Urinary bladder (tissue), 3 donors: ENCODE measurements at regions not wholly inside any gene's neighbourhood (a gene's known extent, or its start where the extent isn't known, plus 50 kb on each side); places are given as distances from the start of the nearest gene placed in this dataset.

ENCODE experiments used
- DNase-seq: peaks from one replicate; pipeline ENCODE4 v3.0.0-alpha.2; 2015; ENCODE audit errors: extremely low spot score
- H3K27ac ChIP-seq: one replicate; pipeline ENCODE4 v1.5.1; 2013; ENCODE audit warnings: low read depth, mild to moderate bottlenecking, moderate library complexity
- H3K36me3 ChIP-seq: one replicate; pipeline ENCODE4 v1.6.1; 2013; ENCODE audit warnings: mild to moderate bottlenecking, moderate library complexity; ENCODE audit not compliant: insufficient read depth
- H3K4me1 ChIP-seq: one replicate; pipeline ENCODE4 v1.6.1; 2013; ENCODE audit warnings: mild to moderate bottlenecking, moderate library complexity; ENCODE audit not compliant: insufficient read depth
- H3K4me3 ChIP-seq: one replicate; pipeline ENCODE4 v1.5.1; 2013; ENCODE audit warnings: low read depth, low read length
- WGBS: extraction: QIAGEN DNeasy Blood & Tissue Kit; methylation state at CpG from one replicate; pipeline ENCODE4 v1.1.7; 2013; 5-methylcytosine and 5-hydroxymethylcytosine counted together
- donor health status: healthy with polysubstance abuse.
- donor health status: healthy.

- Histone ChIP-seq H3K27ac (no peak overlapping the region), H3K36me3 (no peaks in the 10 kb centered on the region), H3K4me1 (no peaks in the 10 kb centered on the region), H3K4me3 (no peak overlapping the region)
- WGBS: 86% methylated on average over 3 of the region's 3 CpGs
- no peak for DNase-seq
These were observed 218.6 kb upstream of the CITED2 start for GRCh38 chr6:139593081-139593480.

- 85% methylated on average over 1 of the region's 1 CpG for WGBS
- H3K27ac ChIP-seq: no peak overlapping the region
These were observed 217.6 kb upstream of the CITED2 start for GRCh38 chr6:139592011-139592410.

GRCh38 chr6:139591075-139591865 lies 216.8 kb upstream of the CITED2 start:
- WGBS: 73% methylated on average over 4 of the region's 4 CpGs
- DNase-seq: no peak
- Histone ChIP-seq H3K27ac (no peak overlapping the region), H3K4me1 (no peaks in the 10 kb centered on the region), H3K36me3 (no peaks in the 10 kb centered on the region), H3K4me3 (no peak overlapping the region)

More at GRCh38 chr6:139592011-139592410, 217.6 kb upstream of the CITED2 start:
- no peaks in the 10 kb centered on the region for H3K4me1 ChIP-seq
- DNase-seq: no peak
- H3K36me3 ChIP-seq: no peaks in the 10 kb centered on the region
- no peak overlapping the region for H3K4me3 ChIP-seq

- no peaks in the 10 kb centered on the region for H3K36me3 ChIP-seq
- no peak overlapping the region for H3K27ac ChIP-seq
- no peak overlapping the region for H3K4me3 ChIP-seq
- no peaks in the 10 kb centered on the region for H3K4me1 ChIP-seq
- 92% methylated on average over 1 of the region's 1 CpG for WGBS
- no peak for DNase-seq
These were observed 215.8 kb upstream of the CITED2 start for GRCh38 chr6:139590206-139590605.

GRCh38 chr6:139588734-139589593 lies 214.5 kb upstream of the CITED2 start:
- Histone ChIP-seq H3K4me1 (no peaks in the 10 kb centered on the region), H3K36me3 (no peaks in the 10 kb centered on the region), H3K27ac (no peak overlapping the region), H3K4me3 (no peak overlapping the region)
- DNase-seq: no peak
- 45% methylated on average over 4 of the region's 4 CpGs for WGBS

GRCh38 chr6:139588076-139588639 lies 213.7 kb upstream of the CITED2 start:
- WGBS: 41% methylated on average over 3 of the region's 3 CpGs
- H3K4me3 ChIP-seq: no peak overlapping the region
- no peak for DNase-seq
- H3K4me1 ChIP-seq: no peaks in the 10 kb centered on the region
- H3K27ac ChIP-seq: no peak overlapping the region
- H3K36me3 ChIP-seq: no peaks in the 10 kb centered on the region

- Histone ChIP-seq H3K4me1 (no peaks in the 10 kb centered on the region), H3K27ac (no peak overlapping the region), H3K36me3 (no peaks in the 10 kb centered on the region), H3K4me3 (no peak overlapping the region)
- 80% methylated on average over 6 of the region's 6 CpGs for WGBS
- DNase-seq: no peak
These were observed 213.0 kb upstream of the CITED2 start for GRCh38 chr6:139587469-139587868.

GRCh38 chr6:139586273-139586672 lies 211.8 kb upstream of the CITED2 start:
- DNase-seq: no peak
- Histone ChIP-seq H3K36me3 (no peaks in the 10 kb centered on the region), H3K4me3 (no peak overlapping the region), H3K4me1 (no peaks in the 10 kb centered on the region), H3K27ac (no peak overlapping the region)
- WGBS: 94% methylated on average over 3 of the region's 3 CpGs

- DNase-seq: no peak
- no peak overlapping the region for H3K4me3 ChIP-seq
- WGBS: 96% methylated on average over 1 of the region's 1 CpG
These were observed 210.2 kb upstream of the CITED2 start for GRCh38 chr6:139584599-139584998.

GRCh38 chr6:139583420-139583819 lies 209.0 kb upstream of the CITED2 start:
- H3K4me3 ChIP-seq: no peak overlapping the region
- H3K4me1 ChIP-seq: no peaks in the 10 kb centered on the region
- DNase-seq: no peak
- 94% methylated on average over 3 of the region's 3 CpGs for WGBS
- no peaks in the 10 kb centered on the region for H3K36me3 ChIP-seq
- H3K27ac ChIP-seq: no peak overlapping the region

More at GRCh38 chr6:139584599-139584998, 210.2 kb upstream of the CITED2 start:
- Histone ChIP-seq H3K4me1 (no peaks in the 10 kb centered on the region), H3K27ac (no peak overlapping the region), H3K36me3 (no peaks in the 10 kb centered on the region)

- H3K27ac ChIP-seq: no peak overlapping the region
- DNase-seq: no peak
- WGBS: 98% methylated on average over 2 of the region's 2 CpGs
- H3K36me3 ChIP-seq: no peaks in the 10 kb centered on the region
- no peak overlapping the region for H3K4me3 ChIP-seq
- no peaks in the 10 kb centered on the region for H3K4me1 ChIP-seq
These were observed 208.5 kb upstream of the CITED2 start for GRCh38 chr6:139582956-139583355.

GRCh38 chr6:139581485-139581865 lies 207.0 kb upstream of the CITED2 start:
- no peaks in the 10 kb centered on the region for H3K4me1 ChIP-seq
- no peak overlapping the region for H3K27ac ChIP-seq
- H3K4me3 ChIP-seq: no peak overlapping the region
- no peak for DNase-seq
- no peaks in the 10 kb centered on the region for H3K36me3 ChIP-seq

GRCh38 chr6:139580592-139581484 lies 206.4 kb upstream of the CITED2 start:
- DNase-seq: no peak
- no peak overlapping the region for H3K4me3 ChIP-seq
- WGBS: 88% methylated on average over 9 of the region's 9 CpGs
- H3K4me1 ChIP-seq: no peaks in the 10 kb centered on the region
- no peak overlapping the region for H3K27ac ChIP-seq
- H3K36me3 ChIP-seq: no peaks in the 10 kb centered on the region
